Tibial nerve (tissue), 4 donors: ENCODE measurements at regions not wholly inside any gene's neighbourhood (a gene's known extent, or its start where the extent isn't known, plus 50 kb on each side); places are given as distances from the start of the nearest gene placed in this dataset.

Experiments used
- CTCF ChIP-seq, 5 experiments: fragments of 200-600 bp in 3 of 5; fragments of 450-650 bp in 2 of 5; sonication (generic) in 3 of 5; IDR thresholded peaks; one replicate each; pipeline ENCODE4 v1.5.1; 2016 to 2019; ENCODE audit warnings: antibody characterized with exemption in 5 of 5, mild to moderate bottlenecking in 3 of 5, moderate library complexity in 2 of 5
- EP300 ChIP-seq, 2 donors: sonication (generic); formaldehyde crosslinking; IDR thresholded peaks; one replicate each; pipeline ENCODE4 v1.6.1; 2017; ENCODE audit warnings: antibody characterized with exemption in 2 of 2, mild to moderate bottlenecking in 1 of 2

DNA sequence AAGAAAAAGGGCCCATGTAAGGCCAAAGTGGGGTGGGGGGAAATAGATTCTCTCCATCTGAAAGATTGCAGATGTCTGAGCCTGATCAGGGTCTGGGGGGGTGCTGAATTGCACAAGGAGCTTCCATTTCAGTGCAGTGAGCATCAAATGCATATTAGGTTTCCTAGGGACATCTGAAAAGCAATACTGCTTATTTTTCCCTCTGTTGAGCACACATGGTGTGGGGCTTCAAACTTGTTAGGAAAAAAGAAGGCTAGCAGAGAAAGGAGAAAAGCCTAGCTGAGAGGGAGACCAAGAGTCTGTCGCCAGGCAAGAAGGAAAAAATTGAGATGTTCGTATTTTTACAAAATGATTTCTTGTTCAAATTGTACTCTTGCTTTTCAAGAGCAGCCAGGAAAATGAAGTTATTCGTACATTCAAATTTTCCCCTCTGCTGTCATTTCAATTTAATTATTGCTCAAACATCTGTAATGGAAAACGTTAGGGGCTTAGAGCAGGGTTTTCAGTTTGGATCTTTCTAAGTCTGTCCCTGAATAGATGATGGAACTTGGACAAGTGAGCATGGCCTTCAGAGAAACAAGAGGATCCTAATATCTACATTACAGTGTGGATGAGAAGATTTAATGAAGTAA is 191.9 kb upstream of the GAS1 start:
- TF ChIP-seq EP300 (IDR thresholded peaks at IDR 0.05), result no peak
- no peak for TF ChIP-seq CTCF (IDR thresholded peaks at IDR 0.05)
